ENCODE measurements at regions not wholly inside any gene's neighbourhood (a gene's known extent, or its start where the extent isn't known, plus 50 kb on each side); places are given as distances from the start of the nearest gene placed in this dataset.

GRCh38 chr11:71182791-71183677, 69.3 kb downstream of the SHANK2 start:
- H3K27me3 ChIP-seq, result no peaks in the 10 kb centered on the region
- no peaks in the 10 kb centered on the region for H3K9me3 ChIP-seq
- H3K27ac ChIP-seq, result no peak overlapping the region
- intact Hi-C loops (cut with DNase I), result no loop called here
- no peaks in the 10 kb centered on the region for H3K36me3 ChIP-seq
- H3K4me3 ChIP-seq, result no peak overlapping the region
- TF ChIP-seq CTCF (IDR thresholded peaks at IDR 0.05), result no peak
- no peak for DNase-seq
- no peak overlapping the region for H3K9ac ChIP-seq (ENCODE audit: low read depth in 2 of 2, low read length in 2 of 2)
- no peaks in the 10 kb centered on the region for H3K4me1 ChIP-seq

- Histone ChIP-seq H3K4me1 (no peaks in the 10 kb centered on the region), H3K27ac (no peak overlapping the region), H3K9ac (ENCODE audit: low read depth in 2 of 2, low read length in 2 of 2) (no peak overlapping the region), H3K4me3 (no peak overlapping the region), H3K27me3 (no peaks in the 10 kb centered on the region), H3K9me3 (no peaks in the 10 kb centered on the region), H3K36me3 (no peaks in the 10 kb centered on the region)
- TF ChIP-seq CTCF (IDR thresholded peaks at IDR 0.05), result no peak
- intact Hi-C loops (cut with DNase I), result no loop called here
- no peak for DNase-seq
These were observed 70.8 kb downstream of the SHANK2 start for GRCh38 chr11:71181566-71181965.

GRCh38 chr11:71180694-71181470, 71.5 kb downstream of the SHANK2 start:
- no peaks in the 10 kb centered on the region for H3K36me3 ChIP-seq
- no peak for DNase-seq
- no peaks in the 10 kb centered on the region for H3K4me1 ChIP-seq
- H3K9me3 ChIP-seq, result no peaks in the 10 kb centered on the region
- H3K4me3 ChIP-seq, result no peak overlapping the region
- TF ChIP-seq CTCF (IDR thresholded peaks at IDR 0.05), result no peak
- H3K27ac ChIP-seq, result no peak overlapping the region
- intact Hi-C loops (cut with DNase I), result no loop called here
- H3K27me3 ChIP-seq, result no peaks in the 10 kb centered on the region
- no peak overlapping the region for H3K9ac ChIP-seq (ENCODE audit: low read depth in 2 of 2, low read length in 2 of 2)

- Histone ChIP-seq H3K9ac (ENCODE audit: low read depth in 2 of 2, low read length in 2 of 2) (no peak overlapping the region), H3K4me1 (no peaks in the 10 kb centered on the region), H3K27ac (no peak overlapping the region), H3K9me3 (no peaks in the 10 kb centered on the region), H3K4me3 (no peak overlapping the region), H3K27me3 (no peaks in the 10 kb centered on the region), H3K36me3 (no peaks in the 10 kb centered on the region)
- no peak for TF ChIP-seq CTCF (IDR thresholded peaks at IDR 0.05)
- intact Hi-C loops (cut with DNase I), result no loop called here
- peak; percentile 33 for DNase-seq
These were observed 72.3 kb downstream of the SHANK2 start for GRCh38 chr11:71179877-71180605.

GRCh38 chr11:71178076-71178475, 74.3 kb downstream of the SHANK2 start:
- H3K27me3 ChIP-seq, result no peaks in the 10 kb centered on the region
- intact Hi-C loops (cut with DNase I), result no loop called here
- no peaks in the 10 kb centered on the region for H3K4me1 ChIP-seq
- H3K9ac ChIP-seq (ENCODE audit: low read depth in 2 of 2, low read length in 2 of 2), result no peak overlapping the region
- no peaks in the 10 kb centered on the region for H3K36me3 ChIP-seq
- H3K27ac ChIP-seq, result no peak overlapping the region
- DNase-seq, result no peak
- H3K9me3 ChIP-seq, result no peaks in the 10 kb centered on the region
- no peak for TF ChIP-seq CTCF (IDR thresholded peaks at IDR 0.05)
- H3K4me3 ChIP-seq, result no peak overlapping the region

Measured in colonic mucosa (tissue), 4 donors.